ENCODE measurements at regions not wholly inside any gene's neighbourhood (a gene's known extent, or its start where the extent isn't known, plus 50 kb on each side); places are given as distances from the start of the nearest gene placed in this dataset.

DNA sequence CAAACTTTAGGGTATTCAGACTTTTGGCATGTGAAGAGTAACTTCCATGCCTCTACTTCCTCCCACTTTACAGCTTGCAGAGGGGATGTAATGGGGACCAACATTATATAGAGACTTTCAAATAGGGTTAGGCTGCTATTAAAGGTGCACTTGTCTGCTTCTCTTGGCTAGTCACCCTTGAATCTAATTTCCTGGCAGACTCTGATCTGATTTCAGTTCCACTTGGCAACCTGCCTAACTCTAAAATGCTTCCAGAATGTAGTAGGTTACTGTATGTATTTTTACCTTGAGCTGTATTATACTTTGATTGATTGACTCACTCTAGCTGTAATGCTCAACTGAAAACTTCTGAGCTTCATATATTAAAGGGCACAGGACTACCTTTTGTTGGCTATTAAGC, 693.4 kb downstream of the KCTD16 start (continued):
- TF ChIP-seq ZNF382 (CRISPR knock-in tag; IDR thresholded peaks at IDR 0.05; ENCODE audit: borderline replicate concordance) = no peak
- TF ChIP-seq ZNF3 (CRISPR knock-in tag; IDR thresholded peaks at IDR 0.05) = no peak
- TF ChIP-seq AHR (CRISPR knock-in tag; IDR thresholded peaks at IDR 0.05) = no peak
- TF ChIP-seq ZNF17 (CRISPR knock-in tag; IDR thresholded peaks at IDR 0.05) = no peak
- TF ChIP-seq XRCC5 (optimal IDR thresholded peaks at IDR 0.05; ENCODE audit: low read length) = no peak
- no peak for TF ChIP-seq MEIS1 (CRISPR knock-in tag; IDR thresholded peaks at IDR 0.05; ENCODE audit: borderline replicate concordance)

GRCh38 chr5:144857454-144857853, 686.8 kb downstream of the KCTD16 start:
- ChIA-PET CTCF (ENCODE audit: low intra/inter-chr PET ratio, low total read pairs) (no interaction called here), POLR2A (no interaction called here)
- no peak overlapping the region for H3K4me3 ChIP-seq (replicated peaks in 1 of 3; ENCODE audit: insufficient read depth in 1 of 3, low read depth in 2 of 3, low read length in 3 of 3)
- intact Hi-C loops (cut with micrococcal nuclease; ENCODE audit: unreplicated experiment) = no loop called here
- no peaks in the 10 kb centered on the region for H3K36me3 ChIP-seq (replicated peaks in 1 of 2; ENCODE audit: control insufficient read depth in 1 of 2, insufficient read depth in 2 of 2, low read length in 2 of 2)
- no peaks in the 10 kb centered on the region for H4K20me1 ChIP-seq (ENCODE audit: insufficient read depth, low read length)
- no TSS peak for BruUV-seq (replicated peaks)
- no peak overlapping the region for H3K27ac ChIP-seq (ENCODE audit: extremely low read length, insufficient read depth, low read length)
- DNase-seq (ENCODE audit: low spot score) = no peak
- H3K4me2 ChIP-seq (ENCODE audit: low read depth, low read length) = no peak overlapping the region
- no peaks in the 10 kb centered on the region for H3K4me1 ChIP-seq (ENCODE audit: insufficient read depth, low read length)
- in situ Hi-C loops (cut with HindIII; ENCODE audit: extremely low pct_ligation_motif_present, low pct_unique_long_range_greater_than_20kb) = no loop called here
- H3K79me2 ChIP-seq (ENCODE audit: insufficient read depth, low read length) = no peaks in the 10 kb centered on the region
- H3K9me3 ChIP-seq (ENCODE audit: low read length) = peaks cover 10% of the 10 kb centered on the region
- no peaks in the 10 kb centered on the region for H3K27me3 ChIP-seq (ENCODE audit: control insufficient read depth in 1 of 2, insufficient read depth in 2 of 2, low read length in 2 of 2)
- no peak for ATAC-seq
- H3K9ac ChIP-seq (ENCODE audit: insufficient read depth, low read depth, low read length) = no peak overlapping the region
- no peak overlapping the region for H2AFZ ChIP-seq (ENCODE audit: low read length)
- no peak for FAIRE-seq
- no peak for TF ChIP-seq ZNF124 (CRISPR knock-in tag; IDR thresholded peaks at IDR 0.05)
- WGBS (ENCODE audit: low lambda C conversion rate) = 0% methylated on average over 1 of the region's 1 CpG

- ATAC-seq (no peak), DNase-seq (ENCODE audit: low spot score) (no peak), FAIRE-seq (no peak)
- H3K4me3 ChIP-seq (replicated peaks in 1 of 3; ENCODE audit: insufficient read depth in 1 of 3, low read depth in 2 of 3, low read length in 3 of 3) = no peak overlapping the region
- H2AFZ ChIP-seq (ENCODE audit: low read length) = no peak overlapping the region
- H4K20me1 ChIP-seq (ENCODE audit: insufficient read depth, low read length) = no peaks in the 10 kb centered on the region
- peaks cover 11% of the 10 kb centered on the region; the same call in 1 of the 2 replicates for H3K9me3 ChIP-seq (ENCODE audit: low read length)
- in situ Hi-C loops (cut with HindIII; ENCODE audit: extremely low pct_ligation_motif_present, low pct_unique_long_range_greater_than_20kb) (no loop called here), intact Hi-C loops (cut with micrococcal nuclease; ENCODE audit: unreplicated experiment) (no loop called here)
- no peaks in the 10 kb centered on the region for H3K36me3 ChIP-seq (replicated peaks in 1 of 2; ENCODE audit: control insufficient read depth in 1 of 2, insufficient read depth in 2 of 2, low read length in 2 of 2)
- no peaks in the 10 kb centered on the region for H3K4me1 ChIP-seq (ENCODE audit: insufficient read depth, low read length)
- ChIA-PET POLR2A (no interaction called here), CTCF (ENCODE audit: low intra/inter-chr PET ratio, low total read pairs) (no interaction called here)
- H3K27me3 ChIP-seq (ENCODE audit: control insufficient read depth in 1 of 2, insufficient read depth in 2 of 2, low read length in 2 of 2) = no peaks in the 10 kb centered on the region
- H3K79me2 ChIP-seq (ENCODE audit: insufficient read depth, low read length) = no peaks in the 10 kb centered on the region
- WGBS (ENCODE audit: low lambda C conversion rate) = 69% methylated on average over 2 of the region's 2 CpGs
- no peak overlapping the region for H3K4me2 ChIP-seq (ENCODE audit: low read depth, low read length)
- no peak overlapping the region for H3K27ac ChIP-seq (ENCODE audit: extremely low read length, insufficient read depth, low read length)
- no peak overlapping the region for H3K9ac ChIP-seq (ENCODE audit: insufficient read depth, low read depth, low read length)
- no TSS peak for BruUV-seq (replicated peaks)
- TF ChIP-seq ESRRA (CRISPR knock-in tag; IDR thresholded peaks at IDR 0.05; ENCODE audit: low read depth) = no peak
- no peak for TF ChIP-seq ZFP90 (CRISPR knock-in tag; IDR thresholded peaks at IDR 0.05; ENCODE audit: borderline replicate concordance)
- TF ChIP-seq, protein P1, sequence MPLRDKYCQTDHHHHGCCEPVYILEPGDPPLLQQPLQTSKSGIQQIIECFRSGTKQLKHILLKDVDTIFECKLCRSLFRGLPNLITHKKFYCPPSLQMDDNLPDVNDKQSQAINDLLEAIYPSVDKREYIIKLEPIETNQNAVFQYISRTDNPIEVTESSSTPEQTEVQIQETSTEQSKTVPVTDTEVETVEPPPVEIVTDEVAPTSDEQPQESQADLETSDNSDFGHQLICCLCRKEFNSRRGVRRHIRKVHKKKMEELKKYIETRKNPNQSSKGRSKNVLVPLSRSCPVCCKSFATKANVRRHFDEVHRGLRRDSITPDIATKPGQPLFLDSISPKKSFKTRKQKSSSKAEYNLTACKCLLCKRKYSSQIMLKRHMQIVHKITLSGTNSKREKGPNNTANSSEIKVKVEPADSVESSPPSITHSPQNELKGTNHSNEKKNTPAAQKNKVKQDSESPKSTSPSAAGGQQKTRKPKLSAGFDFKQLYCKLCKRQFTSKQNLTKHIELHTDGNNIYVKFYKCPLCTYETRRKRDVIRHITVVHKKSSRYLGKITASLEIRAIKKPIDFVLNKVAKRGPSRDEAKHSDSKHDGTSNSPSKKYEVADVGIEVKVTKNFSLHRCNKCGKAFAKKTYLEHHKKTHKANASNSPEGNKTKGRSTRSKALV (CRISPR knock-in tag; IDR thresholded peaks at IDR 0.05) = no peak
- no peak for TF ChIP-seq ZNF75D (CRISPR knock-in tag; IDR thresholded peaks at IDR 0.05; ENCODE audit: borderline replicate concordance)
Measured at GRCh38 chr5:144844086-144844485, 673.4 kb downstream of the KCTD16 start.

Measured in HepG2 (cell line).